Left forelimb (tissue), 1 donor: ENCODE measurements at regions not wholly inside any gene's neighbourhood (a gene's known extent, or its start where the extent isn't known, plus 50 kb on each side); places are given as distances from the start of the nearest gene placed in this dataset.
"Not testable (repeated sequence)": the region's sequence is repeated elsewhere in the genome, so short reads cannot be mapped to it uniquely, and the experiment has no call there.

Experiments used
- DNase-seq: peaks from one replicate; pipeline ENCODE4 v3.0.0-alpha.2; 2018; ENCODE audit warnings: low spot score

GRCh38 chr1:55539652-55540512, 324.7 kb upstream of the USP24 start:
- no peak for DNase-seq

- no peak for DNase-seq
These were observed 323.3 kb upstream of the USP24 start for GRCh38 chr1:55538428-55538827.

- no peak for DNase-seq
These were observed 321.3 kb upstream of the USP24 start for GRCh38 chr1:55536545-55536865.

- no peak for DNase-seq
These were observed 320.8 kb upstream of the USP24 start for GRCh38 chr1:55535724-55536544.

- no peak for DNase-seq
These were observed 319.5 kb upstream of the USP24 start for GRCh38 chr1:55534565-55535121.

- no peak for DNase-seq
These were observed 316.5 kb upstream of the USP24 start for GRCh38 chr1:55531644-55532043.

GRCh38 chr1:55530749-55531478, 315.8 kb upstream of the USP24 start:
- DNase-seq: no peak

GRCh38 chr1:55529017-55529416, 313.9 kb upstream of the USP24 start:
- no peak for DNase-seq

- DNase-seq: no peak
These were observed 312.7 kb upstream of the USP24 start for GRCh38 chr1:55527831-55528230.

- DNase-seq: no peak
These were observed 311.6 kb upstream of the USP24 start for GRCh38 chr1:55526716-55527115.

GRCh38 chr1:55524006-55524405, 308.8 kb upstream of the USP24 start:
- no peak for DNase-seq

- DNase-seq: no peak
These were observed 307.8 kb upstream of the USP24 start for GRCh38 chr1:55522982-55523381.

GRCh38 chr1:55522353-55522903, 307.3 kb upstream of the USP24 start:
- no peak for DNase-seq

GRCh38 chr1:55520861-55521260, 305.7 kb upstream of the USP24 start:
- DNase-seq: no peak

- no peak for DNase-seq
These were observed 304.9 kb upstream of the USP24 start for GRCh38 chr1:55519937-55520683.

GRCh38 chr1:55519276-55519675, 304.1 kb upstream of the USP24 start:
- no peak for DNase-seq

GRCh38 chr1:55517036-55517435, 301.9 kb upstream of the USP24 start:
- DNase-seq: no peak

- DNase-seq: not testable (repeated sequence)
These were observed 299.4 kb upstream of the USP24 start for GRCh38 chr1:55514571-55514970.

- DNase-seq: no peak
These were observed 297.3 kb upstream of the USP24 start for GRCh38 chr1:55512466-55512865.

- DNase-seq: no peak
These were observed 292.4 kb upstream of the USP24 start for GRCh38 chr1:55507578-55507931.
